Stimulated activated CD8-positive, alpha-beta memory T cell treated with anti-CD3 and anti-CD28 coated beads, Interleukin-7, amount 100 ng/mL, for 48 hours (primary cell): ENCODE measurements at regions not wholly inside any gene's neighbourhood (a gene's known extent, or its start where the extent isn't known, plus 50 kb on each side); places are given as distances from the start of the nearest gene placed in this dataset.

Experiments
- DNase-seq, 2 donors: peaks; one replicate each; pipeline ENCODE4 v3.0.0-alpha.2; 2020; ENCODE audit warnings: low read depth in 1 of 2; ENCODE audit errors: extremely low read depth in 1 of 2

DNA sequence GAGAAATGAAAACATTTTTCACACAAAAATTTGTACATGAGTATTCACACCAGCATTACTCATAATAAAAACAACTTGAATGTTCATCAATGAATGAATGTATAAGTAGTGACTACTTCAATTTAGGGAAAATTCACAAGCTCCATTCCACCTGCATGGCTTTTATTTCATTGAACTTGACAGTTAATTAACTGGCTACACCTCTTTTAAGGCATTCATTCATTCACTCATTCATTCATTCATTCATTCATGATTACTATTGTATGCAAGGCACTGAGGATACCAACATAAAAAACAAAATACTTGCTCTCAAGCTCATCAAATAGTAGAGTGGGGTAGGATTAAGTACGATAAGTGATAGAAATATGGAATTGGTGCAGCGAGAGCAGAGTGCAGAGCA, 198.3 kb upstream of the DLGAP1 start:
- no peak for DNase-seq

GRCh38 chr18:4641771-4642368, 186.8 kb upstream of the DLGAP1 start:
- DNase-seq: no peak

DNA sequence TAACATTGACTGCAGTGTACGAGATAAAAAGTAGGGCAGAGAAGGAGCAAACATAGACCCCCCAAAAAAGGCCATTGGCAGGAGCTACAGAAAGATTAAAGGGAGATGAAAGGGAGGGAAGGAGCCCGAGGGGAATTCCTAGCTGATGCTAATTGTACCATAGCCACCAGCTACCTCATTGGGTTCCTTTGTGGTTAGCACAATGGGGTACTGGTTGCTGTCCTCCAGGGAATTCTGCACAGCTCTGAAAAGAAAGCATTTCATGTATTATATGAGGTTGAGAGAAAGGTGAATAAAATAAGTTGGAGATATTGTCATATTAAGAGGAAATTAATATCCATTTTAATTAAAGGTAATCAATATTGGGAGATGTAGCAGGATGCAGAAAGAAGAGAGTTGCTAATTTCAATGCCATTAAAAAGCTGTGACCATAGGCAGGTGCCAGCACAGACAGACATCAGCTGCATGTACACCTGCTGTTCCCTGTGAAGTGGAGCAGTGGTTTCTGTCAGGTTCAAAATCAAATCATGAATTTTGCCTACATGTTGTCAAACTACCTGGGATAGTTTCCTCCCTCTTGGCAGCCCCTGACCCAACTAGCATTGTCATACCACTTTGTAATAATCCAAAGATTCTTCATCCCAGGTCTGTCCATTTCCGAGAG, 185.4 kb upstream of the DLGAP1 start:
- no peak for DNase-seq

DNA sequence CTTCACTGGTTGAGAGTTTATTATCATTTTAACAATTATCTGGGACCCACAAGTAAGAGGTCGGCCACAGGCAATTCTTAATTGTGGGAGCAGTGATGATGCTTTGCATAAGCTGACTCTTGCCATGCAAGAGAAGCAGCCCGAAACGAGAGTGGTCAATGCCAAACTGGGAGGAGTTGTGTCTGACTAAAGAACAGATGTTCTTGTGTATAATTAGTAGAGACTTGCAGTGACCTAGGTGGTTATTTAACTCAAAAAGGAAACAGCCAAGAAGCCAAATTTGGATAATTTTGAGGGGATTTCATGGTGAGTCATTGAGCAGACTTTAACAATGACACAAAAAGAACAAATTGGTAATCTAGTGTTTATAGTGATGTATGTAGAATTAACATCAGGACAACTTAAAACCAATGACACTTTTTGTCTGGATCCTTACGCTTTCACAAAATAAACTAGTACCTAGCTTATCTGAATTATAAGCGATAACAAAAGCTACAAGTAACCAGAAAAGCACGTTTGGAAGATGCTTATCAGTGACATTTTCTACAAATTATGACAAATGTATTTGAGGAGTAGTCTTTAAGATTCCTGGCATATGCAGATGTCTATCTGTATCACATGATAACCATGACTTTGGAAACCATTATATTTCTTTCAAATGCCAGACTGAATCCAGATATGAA, 184.7 kb upstream of the DLGAP1 start:
- DNase-seq: no peak

DNA sequence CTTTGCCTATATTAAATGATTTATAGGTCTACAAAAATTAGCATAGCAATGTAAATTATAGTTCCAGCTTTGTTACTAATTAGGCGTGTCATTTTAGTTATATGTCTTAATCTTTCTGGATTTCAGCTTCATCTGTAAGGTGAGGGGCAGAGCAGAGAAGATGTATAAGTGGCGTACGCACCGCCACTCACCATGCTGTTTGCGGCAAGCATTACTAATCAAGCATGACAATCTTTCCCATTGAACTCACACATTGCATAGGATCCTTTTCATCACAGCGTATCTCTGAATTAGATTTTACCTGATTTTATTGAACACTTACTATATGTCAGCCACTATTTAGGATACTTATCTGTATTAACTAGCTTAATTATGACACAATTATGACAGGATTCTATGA, 183.6 kb upstream of the DLGAP1 start:
- no peak for DNase-seq

- DNase-seq: no peak
Observed at GRCh38 chr18:4637876-4638275, 182.8 kb upstream of the DLGAP1 start.

DNA sequence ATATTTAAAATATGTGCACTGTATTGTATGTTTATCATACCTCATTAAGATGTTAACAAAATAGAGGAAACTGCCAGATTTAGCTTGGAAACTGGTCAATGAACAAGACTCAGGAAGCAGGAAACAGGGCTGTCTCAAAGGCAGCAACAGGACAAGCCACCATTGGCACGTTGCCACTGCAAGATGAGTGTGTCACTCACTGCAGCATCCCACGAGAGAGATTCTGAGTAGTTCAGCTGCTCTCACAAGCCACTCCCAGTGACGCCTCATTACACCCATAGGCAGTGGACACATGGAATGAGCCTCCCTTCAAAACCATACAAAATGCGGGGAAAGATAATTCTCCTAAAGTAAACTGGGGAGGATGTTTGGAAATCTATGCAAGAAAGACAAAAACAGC, 181.9 kb upstream of the DLGAP1 start:
- DNase-seq: no peak

DNA sequence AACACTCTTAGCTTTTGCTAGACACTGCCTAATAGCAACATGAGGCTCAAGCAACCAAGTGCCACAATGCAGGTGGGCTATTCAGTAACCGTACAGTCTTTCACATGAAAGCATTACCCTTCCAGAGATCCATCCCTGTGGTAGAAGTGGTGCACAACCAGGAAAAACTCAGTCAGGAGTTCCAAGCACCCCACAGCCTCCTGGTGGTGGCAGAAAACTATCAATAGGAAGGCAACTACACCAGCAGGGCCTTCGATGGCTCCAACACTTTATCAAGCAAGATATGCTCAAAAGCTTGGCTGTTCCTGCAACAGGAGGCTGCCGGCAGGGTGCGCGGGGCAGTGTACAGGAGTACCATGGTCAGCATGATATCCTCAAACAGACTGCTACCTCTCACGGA, 176.1 kb upstream of the DLGAP1 start:
- no peak for DNase-seq

DNA sequence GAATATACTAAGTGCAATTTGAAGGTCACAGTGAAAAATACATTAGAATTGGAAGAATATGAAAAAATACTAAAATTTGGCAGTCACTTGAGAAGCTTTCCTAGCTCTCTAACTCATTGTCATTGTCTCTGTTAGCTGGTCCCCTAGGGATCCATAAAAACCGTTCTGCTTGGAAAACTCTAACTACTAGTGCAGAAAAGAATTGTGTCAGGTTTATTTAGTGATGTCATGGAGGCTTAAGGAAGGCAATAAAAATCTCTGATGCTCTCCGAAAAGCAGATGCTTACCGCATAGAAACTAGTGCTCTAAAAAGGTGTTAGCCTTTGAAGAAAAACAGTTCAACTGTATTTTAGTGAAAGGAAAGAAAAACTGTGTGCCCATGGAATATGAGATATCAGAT, 150.1 kb upstream of the DLGAP1 start:
- no peak for DNase-seq

GRCh38 chr18:4603955-4604354, 148.8 kb upstream of the DLGAP1 start:
- no peak for DNase-seq

GRCh38 chr18:4599312-4599711, 144.2 kb upstream of the DLGAP1 start:
- DNase-seq: no peak

- DNase-seq: no peak
Observed at GRCh38 chr18:4597301-4597700, 142.2 kb upstream of the DLGAP1 start.

- DNase-seq: no peak
Observed at GRCh38 chr18:4593895-4594294, 138.8 kb upstream of the DLGAP1 start.

DNA sequence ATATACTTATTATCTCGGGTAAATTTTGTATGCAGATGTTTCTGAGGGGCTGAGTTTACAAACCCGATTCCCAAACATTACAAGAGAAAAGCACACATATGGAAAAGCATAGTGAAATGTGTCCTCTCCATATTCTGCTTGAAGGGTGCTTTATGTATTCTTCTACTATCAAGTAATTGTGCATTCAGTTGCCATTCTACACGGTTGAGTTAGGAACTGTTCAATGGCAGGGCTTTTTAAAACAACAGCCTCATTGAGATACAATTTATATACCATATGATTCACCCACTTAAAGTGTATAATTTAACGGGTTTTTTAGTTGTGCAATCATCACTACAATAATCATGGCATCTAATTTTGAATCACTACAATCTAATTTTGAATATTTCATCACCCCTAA, 138.4 kb upstream of the DLGAP1 start:
- DNase-seq: no peak

- DNase-seq: no peak
Observed at GRCh38 chr18:4589056-4589800, 134.1 kb upstream of the DLGAP1 start.

- DNase-seq: no peak
Observed at GRCh38 chr18:4587204-4587603, 132.1 kb upstream of the DLGAP1 start.

DNA sequence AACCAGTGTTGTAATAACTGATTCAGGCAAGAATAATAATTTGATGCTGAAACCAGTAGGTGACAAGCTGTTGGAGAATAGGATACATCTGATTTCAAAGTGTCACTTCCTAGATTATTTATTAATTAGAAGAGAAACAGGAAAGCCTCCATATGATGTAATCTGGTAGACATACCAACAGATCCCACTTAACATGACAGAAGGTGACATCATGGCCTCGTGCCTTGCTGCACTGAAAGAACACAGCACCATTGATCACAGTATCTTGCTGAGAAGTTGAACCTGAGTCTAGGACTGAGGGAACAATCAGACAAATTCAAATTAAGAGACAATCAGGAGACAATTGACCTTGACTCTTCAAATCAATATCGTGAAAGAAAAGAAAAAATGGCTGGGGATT, 131.6 kb upstream of the DLGAP1 start:
- DNase-seq: no peak

GRCh38 chr18:4582431-4583335, 127.6 kb upstream of the DLGAP1 start:
- no peak for DNase-seq

GRCh38 chr18:4581966-4582365, 126.9 kb upstream of the DLGAP1 start:
- DNase-seq: no peak

- DNase-seq: no peak
Observed at GRCh38 chr18:4578449-4578848, 123.3 kb upstream of the DLGAP1 start.

- DNase-seq: no peak
Observed at GRCh38 chr18:4573735-4574134, 118.6 kb upstream of the DLGAP1 start.
